T-cell (primary cell): ENCODE measurements at regions not wholly inside any gene's neighbourhood (a gene's known extent, or its start where the extent isn't known, plus 50 kb on each side); places are given as distances from the start of the nearest gene placed in this dataset.

Experiments
- ATAC-seq, 4 experiments: fragments of 200-7000 bp in 3 of 4; fragments of 150-1000 bp in 1 of 4; cut with Tn5 transposase; replicated peaks in 1 of 4; 1 replicate in 3 of 4; 2 replicates in 1 of 4; pipeline ENCODE4 v1.10.0; 2021; ENCODE audit warnings: moderate library complexity in 3 of 4, mild to moderate bottlenecking in 2 of 4, moderate number of reproducible peaks in 1 of 4
- CTCF ChIA-PET, 2 donors: fragments of 300-600 bp; sonication (Branson Sonifier 250); formaldehyde crosslinking; loops; one replicate each; lab custom pipeline; 2022; ENCODE audit warnings: antibody characterized with exemption in 2 of 2; lab: Charles Lee
- POLR2A ChIA-PET, 2 donors: fragments of 300-600 bp; sonication (Branson Sonifier 250); formaldehyde crosslinking; loops; one replicate each; lab custom pipeline; 2022; ENCODE audit warnings: antibody characterized with exemption in 2 of 2; lab: Charles Lee
- DNase-seq, 35 experiments: peaks; one replicate each; pipeline versions ENCODE4 v3.0.0 to v3.0.0-alpha.2; 2013 to 2023
- H3K27ac ChIP-seq: one replicate; pipeline ENCODE4 v1.5.1; 2013; ENCODE audit warnings: low read length
- H3K27me3 ChIP-seq, 2 experiments: replicated peaks in 1 of 2; 1 replicate in 1 of 2; 2 replicates in 1 of 2; pipeline versions ENCODE4 v1.6.1 to v1.7.0; 2013; ENCODE audit warnings: low read length in 1 of 2, mixed read lengths in 1 of 2; ENCODE audit not compliant: control insufficient read depth in 2 of 2, insufficient read depth in 2 of 2; ENCODE audit errors: extremely low read depth in 1 of 2
- H3K36me3 ChIP-seq, 2 donors: 1 replicate in 1 of 2; 2 replicates in 1 of 2; pipeline versions ENCODE4 v1.6.1 to v1.7.0; 2013; ENCODE audit warnings: low read length in 1 of 2; ENCODE audit not compliant: control insufficient read depth in 2 of 2, insufficient read depth in 1 of 2; ENCODE audit errors: extremely low read depth in 1 of 2
- H3K4me1 ChIP-seq, 2 experiments: 1 replicate in 1 of 2; 2 replicates in 1 of 2; pipeline versions ENCODE4 v1.6.1 to v1.7.0; 2013; ENCODE audit warnings: low read length in 2 of 2, mixed read lengths in 1 of 2; ENCODE audit not compliant: insufficient read depth in 2 of 2, control insufficient read depth in 1 of 2; ENCODE audit errors: extremely low read depth in 1 of 2
- H3K4me3 ChIP-seq, 2 donors: 1 replicate in 1 of 2; 2 replicates in 1 of 2; pipeline versions ENCODE4 v1.5.1 to v1.7.0; 2013; ENCODE audit warnings: mild to moderate bottlenecking in 2 of 2, low read length in 1 of 2, moderate library complexity in 1 of 2; ENCODE audit not compliant: control insufficient read depth in 1 of 2; ENCODE audit errors: extremely low read depth in 1 of 2
- H3K9me3 ChIP-seq: 2 replicates; pipeline ENCODE4 v1.7.0; 2013
- H3K27ac Mint-ChIP-seq, 2 donors: one replicate each; pipeline ENCODE4 v1.8.0; 2020 to 2021; ENCODE audit warnings: mild to moderate bottlenecking in 2 of 2, mixed read lengths in 2 of 2
- H3K27me3 Mint-ChIP-seq, 2 donors: one replicate each; pipeline ENCODE4 v1.8.0; 2021 to 2022; ENCODE audit warnings: mixed read lengths in 2 of 2
- H3K36me3 Mint-ChIP-seq: one replicate; pipeline ENCODE4 v1.8.0; 2021; ENCODE audit warnings: mixed read lengths
- H3K4me1 Mint-ChIP-seq, 3 donors: one replicate each; pipeline ENCODE4 v1.8.0; 2020 to 2022; ENCODE audit warnings: mixed read lengths in 3 of 3, mild to moderate bottlenecking in 1 of 3
- H3K4me3 Mint-ChIP-seq, 3 donors: one replicate each; pipeline ENCODE4 v1.8.0; 2020 to 2022; ENCODE audit warnings: mild to moderate bottlenecking in 3 of 3, mixed read lengths in 3 of 3, moderate library complexity in 3 of 3
- H3K9me3 Mint-ChIP-seq, 3 donors: one replicate each; pipeline ENCODE4 v1.8.0; 2020 to 2022; ENCODE audit warnings: mixed read lengths in 3 of 3
- WGBS: methylation state at CpG from one replicate; pipeline ENCODE4 v1.1.5; 2013; ENCODE audit warnings: missing lambda C conversion rate; ENCODE audit not compliant: insufficient coverage; 5-methylcytosine and 5-hydroxymethylcytosine counted together

- ATAC-seq = no peak
- H3K4me1 ChIP-seq = no peaks in the 10 kb centered on the region
- DNase-seq = no peak
- POLR2A ChIA-PET = no interaction called here
- H3K9me3 Mint-ChIP-seq = peaks cover 3 to 10% (median 4%) of the 10 kb centered on the region in 3 donors
- H3K4me1 Mint-ChIP-seq = peaks cover 10 to 14% (median 10%) of the 10 kb centered on the region in 3 donors
- peaks cover 0 to 4% of the 10 kb centered on the region in 2 donors for H3K27me3 Mint-ChIP-seq
- H3K4me3 ChIP-seq = no peak overlapping the region
- H3K27me3 ChIP-seq = no peaks in the 10 kb centered on the region
- no peak overlapping the region for H3K27ac Mint-ChIP-seq
- H3K4me3 Mint-ChIP-seq = no peak overlapping the region
- CTCF ChIA-PET = no interaction called here
- H3K36me3 Mint-ChIP-seq = no peaks in the 10 kb centered on the region
- H3K36me3 ChIP-seq = no peaks in the 10 kb centered on the region
- H3K27ac ChIP-seq = no peak overlapping the region
- no peaks in the 10 kb centered on the region for H3K9me3 ChIP-seq
- WGBS = 83% methylated on average over 4 of the region's 11 CpGs
Measured at GRCh38 chr1:229047840-229048620, 222.9 kb upstream of the RAB4A start.

- Mint-ChIP-seq H3K4me1 (peaks cover 10 to 11% (median 10%) of the 10 kb centered on the region in 3 donors), H3K4me3 (no peak overlapping the region), H3K27me3 (peaks cover 0 to 4% of the 10 kb centered on the region in 2 donors), H3K27ac (no peak overlapping the region), H3K36me3 (no peaks in the 10 kb centered on the region), H3K9me3 (peaks cover 3 to 10% (median 4%) of the 10 kb centered on the region in 3 donors)
- Histone ChIP-seq H3K36me3 (no peaks in the 10 kb centered on the region), H3K9me3 (no peaks in the 10 kb centered on the region), H3K4me3 (no peak overlapping the region), H3K27ac (no peak overlapping the region), H3K27me3 (no peaks in the 10 kb centered on the region), H3K4me1 (no peaks in the 10 kb centered on the region)
- DNase-seq (no peak), ATAC-seq (no peak)
- WGBS = 100% methylated on average over 1 of the region's 4 CpGs
- POLR2A ChIA-PET = no interaction called here
- CTCF ChIA-PET = no interaction called here
Measured at GRCh38 chr1:229048896-229049295, 222.0 kb upstream of the RAB4A start.

- Mint-ChIP-seq H3K36me3 (no peaks in the 10 kb centered on the region), H3K9me3 (peaks cover 3 to 9% (median 4%) of the 10 kb centered on the region in 3 donors), H3K27me3 (no peaks in the 10 kb centered on the region), H3K27ac (peak overlapping the region in 1 of 2 donors; percentile 61), H3K4me3 (no peak overlapping the region), H3K4me1 (peaks cover 57 to 62% (median 62%) of the 10 kb centered on the region in 3 donors)
- H3K36me3 ChIP-seq = no peaks in the 10 kb centered on the region
- no peak for DNase-seq
- no peaks in the 10 kb centered on the region for H3K9me3 ChIP-seq
- POLR2A ChIA-PET = no interaction called here
- H3K4me1 ChIP-seq = peaks cover 42 to 43% of the 10 kb centered on the region in 2 experiments
- CTCF ChIA-PET = no interaction called here
- no peak overlapping the region for H3K27ac ChIP-seq
- H3K27me3 ChIP-seq = no peaks in the 10 kb centered on the region
- ATAC-seq = no peak
- H3K4me3 ChIP-seq = no peak overlapping the region
- no CpG with 5 or more reads among the region's 1 CpG for WGBS
Measured at GRCh38 chr1:229056046-229056445, 214.9 kb upstream of the RAB4A start.

GRCh38 chr1:229058111-229058561, 212.8 kb upstream of the RAB4A start:
- 0% methylated on average over 7 of the region's 11 CpGs for WGBS
- peak; percentile 20 to 64 (median 46) for DNase-seq
- peak overlapping the region; percentile 42 for H3K27ac ChIP-seq

GRCh38 chr1:229058729-229059128, 212.2 kb upstream of the RAB4A start:
- no peak overlapping the region for H3K27ac ChIP-seq
- Mint-ChIP-seq H3K4me1 (peaks cover 50 to 65% (median 59%) of the 10 kb centered on the region in 3 donors), H3K4me3 (peak overlapping the region in 1 of 3 donors; percentile 75), H3K9me3 (no peaks in the 10 kb centered on the region), H3K36me3 (no peaks in the 10 kb centered on the region), H3K27ac (peak overlapping the region; percentile 57 to 81), H3K27me3 (no peaks in the 10 kb centered on the region)
- ChIA-PET POLR2A (no interaction called here), CTCF (interaction anchor here in 1 of 2 donors (1.0 kb wide), 1 partner anchor 196 kb away, joined by 4 read pairs; no protein-coding TSS in a partner anchor)
- ATAC-seq = peak in 1 of 4 experiments; percentile 9
- H3K4me1 ChIP-seq = peaks cover 43 to 47% of the 10 kb centered on the region in 2 experiments
- DNase-seq = peak in 1 of 35 experiments; percentile 7
- no peaks in the 10 kb centered on the region for H3K27me3 ChIP-seq
- H3K36me3 ChIP-seq = no peaks in the 10 kb centered on the region
- no peak overlapping the region for H3K4me3 ChIP-seq
- no peaks in the 10 kb centered on the region for H3K9me3 ChIP-seq
- 64% methylated on average over 7 of the region's 10 CpGs for WGBS

More at GRCh38 chr1:229058111-229058561, 212.8 kb upstream of the RAB4A start:
- H3K4me1 Mint-ChIP-seq = peaks cover 50 to 65% (median 59%) of the 10 kb centered on the region in 3 donors
- H3K27me3 Mint-ChIP-seq = no peaks in the 10 kb centered on the region
- H3K36me3 Mint-ChIP-seq = no peaks in the 10 kb centered on the region
- H3K4me3 ChIP-seq = peak overlapping the region; percentile 22 to 46
- H3K4me3 Mint-ChIP-seq = peak overlapping the region; percentile 56 to 75 (median 61)
- no peaks in the 10 kb centered on the region for H3K36me3 ChIP-seq
- no peaks in the 10 kb centered on the region for H3K9me3 Mint-ChIP-seq
- peak; percentile 86 to 91 (median 90) for ATAC-seq
- H3K4me1 ChIP-seq = peaks cover 43 to 47% of the 10 kb centered on the region in 2 experiments
- no peaks in the 10 kb centered on the region for H3K9me3 ChIP-seq
- ChIA-PET CTCF (interaction anchor here in 1 of 2 donors (1.0 kb wide), 1 partner anchor 197 kb away, joined by 4 read pairs; no protein-coding TSS in a partner anchor), POLR2A (interaction anchor here in 1 of 2 donors (0.5 kb wide), 1 partner anchor 8 kb away, joined by 3 read pairs; no protein-coding TSS in a partner anchor)
- no peaks in the 10 kb centered on the region for H3K27me3 ChIP-seq
- H3K27ac Mint-ChIP-seq = peak overlapping the region; percentile 57 to 81

- H3K9me3 Mint-ChIP-seq = no peaks in the 10 kb centered on the region
- H3K4me3 Mint-ChIP-seq = peak overlapping the region in 1 of 3 donors; percentile 75
- H3K27me3 ChIP-seq = no peaks in the 10 kb centered on the region
- no peak overlapping the region for H3K4me3 ChIP-seq
- no peaks in the 10 kb centered on the region for H3K27me3 Mint-ChIP-seq
- peaks cover 50 to 65% (median 55%) of the 10 kb centered on the region in 3 donors for H3K4me1 Mint-ChIP-seq
- no peaks in the 10 kb centered on the region for H3K36me3 ChIP-seq
- no peak overlapping the region for H3K27ac ChIP-seq
- H3K9me3 ChIP-seq = no peaks in the 10 kb centered on the region
- no peaks in the 10 kb centered on the region for H3K36me3 Mint-ChIP-seq
- ChIA-PET POLR2A (no interaction called here), CTCF (no interaction called here)
- peaks cover 43 to 47% of the 10 kb centered on the region in 2 experiments for H3K4me1 ChIP-seq
- ATAC-seq (no peak), DNase-seq (no peak)
- 57% methylated on average over 8 of the region's 9 CpGs for WGBS
- H3K27ac Mint-ChIP-seq = peak overlapping the region; percentile 57 to 70
Measured at GRCh38 chr1:229059671-229060539, 211.0 kb upstream of the RAB4A start.
